ENCODE measurements at regions not wholly inside any gene's neighbourhood (a gene's known extent, or its start where the extent isn't known, plus 50 kb on each side); places are given as distances from the start of the nearest gene placed in this dataset.
"Not testable (repeated sequence)": the region's sequence is repeated elsewhere in the genome, so short reads cannot be mapped to it uniquely, and the experiment has no call there.

DNA sequence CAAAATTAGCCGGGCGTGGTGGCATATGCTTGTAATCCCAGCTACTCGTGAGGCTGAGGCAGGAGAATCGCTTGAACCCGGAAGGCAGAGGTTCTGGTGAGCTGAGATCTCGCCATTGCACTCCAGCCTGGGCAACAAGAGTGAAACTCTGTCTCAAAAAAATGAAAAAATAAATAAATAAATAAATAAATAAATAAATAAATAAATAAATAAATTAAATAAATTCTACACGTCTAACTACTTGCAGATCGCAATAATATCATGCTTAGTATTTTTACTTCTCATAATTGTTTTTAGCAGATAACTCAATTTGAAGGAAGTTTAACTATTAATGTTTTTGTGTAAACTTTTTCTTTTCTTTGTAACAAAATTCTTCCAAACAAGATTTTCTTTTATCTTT, 234.0 kb upstream of the NRIP1 start:
- TF ChIP-seq, protein P1, sequence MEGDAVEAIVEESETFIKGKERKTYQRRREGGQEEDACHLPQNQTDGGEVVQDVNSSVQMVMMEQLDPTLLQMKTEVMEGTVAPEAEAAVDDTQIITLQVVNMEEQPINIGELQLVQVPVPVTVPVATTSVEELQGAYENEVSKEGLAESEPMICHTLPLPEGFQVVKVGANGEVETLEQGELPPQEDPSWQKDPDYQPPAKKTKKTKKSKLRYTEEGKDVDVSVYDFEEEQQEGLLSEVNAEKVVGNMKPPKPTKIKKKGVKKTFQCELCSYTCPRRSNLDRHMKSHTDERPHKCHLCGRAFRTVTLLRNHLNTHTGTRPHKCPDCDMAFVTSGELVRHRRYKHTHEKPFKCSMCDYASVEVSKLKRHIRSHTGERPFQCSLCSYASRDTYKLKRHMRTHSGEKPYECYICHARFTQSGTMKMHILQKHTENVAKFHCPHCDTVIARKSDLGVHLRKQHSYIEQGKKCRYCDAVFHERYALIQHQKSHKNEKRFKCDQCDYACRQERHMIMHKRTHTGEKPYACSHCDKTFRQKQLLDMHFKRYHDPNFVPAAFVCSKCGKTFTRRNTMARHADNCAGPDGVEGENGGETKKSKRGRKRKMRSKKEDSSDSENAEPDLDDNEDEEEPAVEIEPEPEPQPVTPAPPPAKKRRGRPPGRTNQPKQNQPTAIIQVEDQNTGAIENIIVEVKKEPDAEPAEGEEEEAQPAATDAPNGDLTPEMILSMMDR (IDR thresholded peaks at IDR 0.05) = not testable (repeated sequence)
- TF ChIP-seq POLR2A, EP300, POLR2AphosphoS5 (IDR thresholded peaks at IDR 0.05): not testable (repeated sequence)

Measured in suprapubic skin (tissue), 4 donors.